Mesendoderm (in vitro differentiated cells): ENCODE measurements at regions not wholly inside any gene's neighbourhood (a gene's known extent, or its start where the extent isn't known, plus 50 kb on each side); places are given as distances from the start of the nearest gene placed in this dataset.
A peak's percentile ranks its signal among the peaks of the same experiment; 100 is the strongest.

Source experiments
- DNase-seq: peaks from one replicate; pipeline ENCODE4 v3.0.0; 2013
- H2AK5ac ChIP-seq: 2 replicates; pipeline ENCODE4 v1.6.1; 2013; ENCODE audit warnings: low read length, inconsistent platforms
- H2BK120ac ChIP-seq: 2 replicates; pipeline ENCODE4 v1.6.1; 2013; ENCODE audit warnings: low read depth, mild to moderate bottlenecking, low read length, moderate library complexity, mixed read lengths
- H2BK15ac ChIP-seq: replicated peaks from 2 replicates; pipeline ENCODE4 v1.6.1; 2013; ENCODE audit warnings: low read depth, mild to moderate bottlenecking, moderate library complexity
- H2BK5ac ChIP-seq: 2 replicates; pipeline ENCODE4 v1.6.1; 2013; ENCODE audit warnings: low read length, inconsistent platforms
- H3K18ac ChIP-seq: 2 replicates; pipeline ENCODE4 v1.6.1; 2013; ENCODE audit warnings: mild to moderate bottlenecking, low read length, mixed read lengths
- H3K23ac ChIP-seq: one replicate; pipeline ENCODE4 v1.6.1; 2013; ENCODE audit warnings: low read length
- H3K27ac ChIP-seq: 2 replicates; pipeline ENCODE4 v1.5.1; 2013; ENCODE audit warnings: low read depth, mild to moderate bottlenecking, inconsistent platforms, low read length, moderate library complexity
- H3K27me3 ChIP-seq: 2 replicates; pipeline ENCODE4 v1.6.1; 2013; ENCODE audit warnings: low read length, control low read depth, mild to moderate bottlenecking, inconsistent platforms; ENCODE audit not compliant: insufficient read depth, poor library complexity
- H3K36me3 ChIP-seq: 2 replicates; pipeline ENCODE4 v1.6.1; 2013; ENCODE audit warnings: low read length, inconsistent platforms; ENCODE audit not compliant: control insufficient read depth, insufficient read depth
- H3K4ac ChIP-seq: one replicate; pipeline ENCODE4 v1.6.1; 2013; ENCODE audit warnings: low read depth, mild to moderate bottlenecking, low read length, moderate library complexity
- H3K4me1 ChIP-seq: 2 replicates; pipeline ENCODE4 v1.6.1; 2013; ENCODE audit warnings: low read depth, low read length, inconsistent platforms; ENCODE audit not compliant: control insufficient read depth
- H3K4me2 ChIP-seq: 2 replicates; pipeline ENCODE4 v1.6.1; 2013; ENCODE audit warnings: low read length
- H3K4me3 ChIP-seq: 2 replicates; pipeline ENCODE4 v1.5.1; 2013; ENCODE audit warnings: mild to moderate bottlenecking, low read length
- H3K56ac ChIP-seq: one replicate; pipeline ENCODE4 v1.6.1; 2013; ENCODE audit warnings: low read length
- H3K79me1 ChIP-seq: 2 replicates; pipeline ENCODE4 v1.6.1; 2013; ENCODE audit warnings: low read length, inconsistent platforms
- H3K79me2 ChIP-seq: 2 replicates; pipeline ENCODE4 v1.6.1; 2013; ENCODE audit warnings: mild to moderate bottlenecking, low read length; ENCODE audit not compliant: control insufficient read depth, insufficient read depth
- H3K9ac ChIP-seq: 2 replicates; pipeline ENCODE4 v1.6.1; 2013; ENCODE audit warnings: low read length, inconsistent platforms
- H4K5ac ChIP-seq: one replicate; pipeline ENCODE4 v1.6.1; 2013; ENCODE audit warnings: low read length
- H4K8ac ChIP-seq: one replicate; pipeline ENCODE4 v1.6.1; 2013; ENCODE audit warnings: low read depth, mild to moderate bottlenecking, control low read depth, low read length, moderate library complexity
- WGBS: extraction: QIAGEN DNeasy Blood & Tissue Kit; methylation state at CpG from one replicate; pipeline ENCODE4 v1.1.7; 2013; ENCODE audit warnings: low lambda C conversion rate, missing lambda C conversion rate; ENCODE audit not compliant: insufficient coverage; ENCODE audit errors: extremely low coverage; 5-methylcytosine and 5-hydroxymethylcytosine counted together

DNA sequence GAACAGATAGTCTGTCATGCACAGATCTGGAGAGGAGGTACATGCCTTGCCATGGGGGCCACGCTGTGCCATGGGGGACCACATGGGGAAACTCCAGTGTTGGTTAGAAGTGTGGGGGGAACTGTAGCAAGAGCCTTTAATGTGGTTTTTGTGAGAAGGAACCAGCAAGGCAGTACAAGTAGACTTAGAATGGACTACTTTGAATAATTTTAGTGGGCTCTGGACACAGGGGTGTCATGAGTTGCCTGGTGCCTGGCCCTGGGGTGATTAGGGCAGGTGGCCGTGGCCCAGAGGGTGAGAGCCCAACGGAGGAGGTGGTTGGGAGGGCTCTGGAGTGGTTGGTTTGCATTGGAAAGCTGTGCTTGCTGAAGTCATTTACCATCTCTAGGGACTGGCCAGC is 77.2 kb downstream of the CXCL12 start:
- no peak overlapping the region for H3K4me2 ChIP-seq
- H2BK5ac ChIP-seq, result no peak overlapping the region
- no peak overlapping the region for H3K4ac ChIP-seq
- no peak overlapping the region for H3K18ac ChIP-seq
- no peaks in the 10 kb centered on the region for H3K36me3 ChIP-seq
- no CpG with 5 or more reads among the region's 3 CpGs for WGBS
- no peak overlapping the region for H4K8ac ChIP-seq
- H3K9ac ChIP-seq, result no peak overlapping the region
- H3K79me1 ChIP-seq, result no peaks in the 10 kb centered on the region
- H3K23ac ChIP-seq, result no peak overlapping the region
- H3K4me1 ChIP-seq, result no peaks in the 10 kb centered on the region
- no peaks in the 10 kb centered on the region for H3K27me3 ChIP-seq
- no peaks in the 10 kb centered on the region for H3K79me2 ChIP-seq
- H3K4me3 ChIP-seq, result no peak overlapping the region
- H2BK15ac ChIP-seq, result no peak overlapping the region
- DNase-seq, result no peak
- no peak overlapping the region for H2AK5ac ChIP-seq
- H3K56ac ChIP-seq, result no peak overlapping the region
- no peak overlapping the region for H4K5ac ChIP-seq
- no peak overlapping the region for H3K27ac ChIP-seq
- no peak overlapping the region for H2BK120ac ChIP-seq

DNA sequence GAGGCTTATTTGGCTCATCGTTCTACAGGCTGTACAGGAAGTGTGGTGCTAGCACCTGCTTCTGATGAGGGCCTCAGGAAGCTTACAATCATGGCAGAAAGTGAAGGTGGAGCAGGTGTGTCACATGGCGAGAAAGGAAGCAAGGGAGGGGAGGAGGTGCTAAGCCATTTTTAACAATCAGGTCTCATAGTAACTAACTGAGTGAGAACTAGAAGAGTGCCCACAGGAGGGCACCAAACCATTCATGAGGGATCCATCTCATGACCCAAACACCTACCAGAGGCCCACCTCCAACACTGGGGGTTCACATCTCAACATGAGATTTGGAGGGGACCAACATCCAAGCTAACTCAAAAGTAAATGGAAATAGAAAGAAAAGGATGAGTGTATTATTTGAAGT is 78.1 kb downstream of the CXCL12 start:
- Histone ChIP-seq H3K18ac (no peak overlapping the region), H4K5ac (no peak overlapping the region), H3K23ac (no peak overlapping the region), H3K4me2 (no peak overlapping the region), H3K4me1 (no peaks in the 10 kb centered on the region), H2BK120ac (no peak overlapping the region), H3K4me3 (no peak overlapping the region), H3K36me3 (no peaks in the 10 kb centered on the region), H2AK5ac (no peak overlapping the region), H3K27ac (no peak overlapping the region), H3K4ac (no peak overlapping the region), H3K9ac (no peak overlapping the region), H2BK15ac (no peak overlapping the region), H3K27me3 (no peaks in the 10 kb centered on the region), H3K56ac (no peak overlapping the region), H3K79me1 (no peaks in the 10 kb centered on the region), H4K8ac (no peak overlapping the region), H3K79me2 (no peaks in the 10 kb centered on the region), H2BK5ac (no peak overlapping the region)
- WGBS, result no CpG with 5 or more reads among the region's 2 CpGs
- DNase-seq, result peak; percentile 64

DNA sequence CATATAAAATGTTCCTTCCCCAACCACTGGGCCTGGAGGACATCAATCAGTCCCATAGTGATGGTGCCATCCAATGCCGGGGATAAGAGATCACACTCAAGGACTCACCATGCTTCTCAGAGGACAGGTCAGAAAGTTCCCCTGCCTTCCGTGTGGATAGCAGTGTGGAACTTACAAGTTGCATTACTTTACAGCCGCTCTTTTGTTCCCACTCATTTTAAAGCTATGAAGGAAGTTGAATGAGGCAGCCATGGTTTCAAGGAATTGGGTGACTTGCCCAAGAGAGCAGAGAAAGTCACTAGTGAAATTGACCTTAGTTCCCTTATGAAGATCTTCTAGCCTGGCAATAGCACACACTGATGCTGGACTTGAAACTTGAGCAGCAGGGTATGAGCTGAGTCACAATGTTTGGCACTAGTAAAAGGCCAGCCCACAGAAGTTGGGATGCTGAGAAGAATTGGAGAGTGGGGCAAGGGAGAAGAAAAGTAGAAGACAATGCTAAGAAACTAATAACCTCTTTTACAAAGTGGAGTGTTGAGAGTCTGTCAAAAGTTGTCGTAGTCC is 78.7 kb downstream of the CXCL12 start:
- Histone ChIP-seq H3K4me2 (no peak overlapping the region), H3K79me1 (no peaks in the 10 kb centered on the region), H3K27me3 (no peaks in the 10 kb centered on the region), H3K27ac (no peak overlapping the region), H3K4me1 (no peaks in the 10 kb centered on the region), H2BK120ac (no peak overlapping the region), H2BK15ac (no peak overlapping the region), H4K8ac (no peak overlapping the region), H3K23ac (no peak overlapping the region), H2BK5ac (no peak overlapping the region), H3K4ac (no peak overlapping the region), H3K9ac (no peak overlapping the region), H3K36me3 (no peaks in the 10 kb centered on the region), H4K5ac (no peak overlapping the region), H3K4me3 (no peak overlapping the region), H3K79me2 (no peaks in the 10 kb centered on the region), H3K18ac (no peak overlapping the region), H2AK5ac (no peak overlapping the region), H3K56ac (no peak overlapping the region)
- no CpG with 5 or more reads among the region's 4 CpGs for WGBS
- DNase-seq, result no peak

DNA sequence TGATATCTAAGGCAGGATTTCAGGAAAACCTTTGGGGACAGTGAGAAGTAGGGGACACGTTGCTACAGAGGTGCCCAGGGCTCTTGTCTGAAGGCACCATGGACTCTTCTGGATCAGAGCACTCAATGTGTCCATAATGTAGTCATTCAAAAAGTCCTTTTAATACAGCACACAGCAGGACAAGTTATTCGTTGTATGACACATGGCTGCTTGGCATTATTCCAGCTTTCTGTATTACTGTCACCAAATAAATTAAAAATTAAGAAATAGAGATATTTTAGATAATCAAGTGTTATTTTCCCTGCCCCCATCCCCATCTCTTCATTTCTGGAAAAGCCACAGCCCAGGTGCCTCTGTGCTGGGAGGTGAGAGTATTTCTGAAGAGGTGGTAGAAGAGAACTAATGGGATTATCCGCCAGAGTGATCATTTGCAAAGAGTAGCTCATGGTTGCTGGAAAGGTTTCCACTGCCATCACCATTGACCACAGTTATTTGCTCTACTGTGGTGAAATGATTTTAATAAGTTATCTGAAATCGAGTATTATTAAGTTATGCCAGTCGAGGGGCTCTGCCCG is 83.0 kb downstream of the CXCL12 start:
- H2AK5ac ChIP-seq, result no peak overlapping the region
- H3K79me1 ChIP-seq, result no peaks in the 10 kb centered on the region
- no peak overlapping the region for H3K27ac ChIP-seq
- no peak overlapping the region for H3K18ac ChIP-seq
- H2BK5ac ChIP-seq, result no peak overlapping the region
- no peak overlapping the region for H3K4me2 ChIP-seq
- H2BK120ac ChIP-seq, result no peak overlapping the region
- H3K56ac ChIP-seq, result no peak overlapping the region
- no peak overlapping the region for H3K23ac ChIP-seq
- H3K9ac ChIP-seq, result no peak overlapping the region
- no peak overlapping the region for H3K4ac ChIP-seq
- no peak overlapping the region for H2BK15ac ChIP-seq
- no peak overlapping the region for H3K4me3 ChIP-seq
- DNase-seq, result no peak
- H3K36me3 ChIP-seq, result no peaks in the 10 kb centered on the region
- no peak overlapping the region for H4K5ac ChIP-seq
- no peak overlapping the region for H4K8ac ChIP-seq
- H3K4me1 ChIP-seq, result no peaks in the 10 kb centered on the region
- WGBS, result no CpG with 5 or more reads among the region's 6 CpGs
- no peaks in the 10 kb centered on the region for H3K27me3 ChIP-seq
- no peaks in the 10 kb centered on the region for H3K79me2 ChIP-seq

DNA sequence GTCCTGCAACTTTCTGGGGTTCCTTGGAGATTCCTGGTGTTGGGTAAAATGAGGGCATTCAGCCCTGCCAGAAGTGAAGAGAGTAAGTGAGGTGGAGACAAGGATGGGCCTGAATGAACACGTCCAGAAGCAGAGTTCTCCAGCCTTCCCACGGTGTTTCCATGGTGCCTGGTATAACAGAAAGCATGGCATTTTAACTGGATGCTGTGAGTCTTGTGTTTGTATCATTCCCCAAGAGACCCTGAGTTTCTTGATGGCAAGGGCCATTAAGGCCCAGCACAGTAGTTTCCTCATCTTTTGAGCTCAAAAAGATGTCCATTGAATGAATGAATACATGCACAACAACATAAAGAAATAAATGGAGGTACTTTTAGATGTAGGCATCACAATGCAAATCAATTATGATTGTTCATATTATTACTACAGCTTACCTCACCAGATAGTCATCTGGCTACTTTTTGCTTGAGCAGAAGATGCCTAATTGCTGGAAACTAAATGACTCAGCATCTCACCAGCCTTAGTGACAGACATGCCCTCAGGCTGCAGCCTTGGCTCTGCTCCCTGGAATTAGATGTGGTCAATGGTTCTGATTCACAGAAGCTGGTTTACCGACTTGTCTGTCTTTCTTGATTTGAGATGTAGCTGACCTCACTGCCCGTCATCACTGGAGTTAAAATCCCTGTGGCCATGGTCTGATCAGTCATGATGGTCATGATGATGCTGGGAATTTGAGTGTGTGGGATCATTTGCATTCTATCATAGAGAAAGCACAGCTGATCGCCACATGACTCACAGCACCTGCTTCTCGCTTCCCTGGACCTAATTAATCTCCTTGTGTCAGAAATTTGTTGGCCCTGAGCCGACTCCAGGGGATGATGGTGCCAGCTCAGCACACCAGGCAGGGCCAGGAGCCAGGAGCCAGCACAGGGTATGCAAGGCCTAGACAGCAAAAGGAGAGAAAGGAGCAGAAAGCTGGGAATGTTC is 83.9 kb downstream of the CXCL12 start:
- Histone ChIP-seq H3K27ac (no peak overlapping the region), H4K5ac (no peak overlapping the region), H2BK5ac (no peak overlapping the region), H3K23ac (no peak overlapping the region), H3K56ac (no peak overlapping the region), H2BK120ac (no peak overlapping the region), H2AK5ac (no peak overlapping the region), H3K9ac (no peak overlapping the region), H3K27me3 (no peaks in the 10 kb centered on the region), H4K8ac (no peak overlapping the region), H3K4ac (no peak overlapping the region), H3K36me3 (no peaks in the 10 kb centered on the region), H3K4me2 (no peak overlapping the region), H2BK15ac (no peak overlapping the region), H3K18ac (no peak overlapping the region), H3K4me1 (no peaks in the 10 kb centered on the region), H3K79me1 (no peaks in the 10 kb centered on the region), H3K79me2 (no peaks in the 10 kb centered on the region), H3K4me3 (no peak overlapping the region)
- WGBS, result no CpG with 5 or more reads among the region's 7 CpGs
- peak; percentile 67 for DNase-seq
